GM12875 (cell line): ENCODE measurements at regions not wholly inside any gene's neighbourhood (a gene's known extent, or its start where the extent isn't known, plus 50 kb on each side); places are given as distances from the start of the nearest gene placed in this dataset.
"Not testable (repeated sequence)": the region's sequence is repeated elsewhere in the genome, so short reads cannot be mapped to it uniquely, and the experiment has no call there.

ENCODE experiments used
- H3K4me3 ChIP-seq: one replicate; pipeline ENCODE4 v1.5.1; 2011; ENCODE audit warnings: low read depth, low read length, control low read depth
- CTCF ChIP-seq: IDR thresholded peaks from 2 replicates; pipeline ENCODE4 v1.5.1; 2011; ENCODE audit warnings: low read depth, mild to moderate bottlenecking, control low read depth, inconsistent platforms, low read length, moderate library complexity, borderline replicate concordance; ENCODE audit not compliant: insufficient read depth

GRCh38 chr7:113176836-113177235, 58.5 kb upstream of the SMIM30 start:
- TF ChIP-seq CTCF, result no peak
- H3K4me3 ChIP-seq, result no peak overlapping the region

- H3K4me3 ChIP-seq, result not testable (repeated sequence)
Measured at GRCh38 chr7:113176180-113176579, 57.8 kb upstream of the SMIM30 start.

GRCh38 chr7:113175525-113176104, 57.3 kb upstream of the SMIM30 start:
- no peak for TF ChIP-seq CTCF

GRCh38 chr7:113172726-113173125, 54.4 kb upstream of the SMIM30 start:
- no peak overlapping the region for H3K4me3 ChIP-seq
- no peak for TF ChIP-seq CTCF

More at GRCh38 chr7:113175525-113176104, 57.3 kb upstream of the SMIM30 start:
- no peak overlapping the region for H3K4me3 ChIP-seq

GRCh38 chr7:113170591-113170990, 52.2 kb upstream of the SMIM30 start:
- TF ChIP-seq CTCF, result no peak
- H3K4me3 ChIP-seq, result no peak overlapping the region
